K562 (cell line): ENCODE measurements at regions not wholly inside any gene's neighbourhood (a gene's known extent, or its start where the extent isn't known, plus 50 kb on each side); places are given as distances from the start of the nearest gene placed in this dataset.

Experiments used
- ATAC-seq: fragments of 200-7000 bp; cut with Tn5 transposase; 3 replicates; pipeline ENCODE4 v1.9.1; 2020; ENCODE audit warnings: moderate library complexity
- BruUV-seq: library from RNA; stranded (reverse); fragments of 400-500 nt; replicated peaks from 2 replicates; lab custom pipeline; 2021; lab: Mats Ljungman, UMichigan
- CTCF ChIA-PET: fragments of 300-600 bp; formaldehyde crosslinking; extraction: SDS; loops from one replicate; lab custom pipeline; 2021; ENCODE audit warnings: low intra/inter-chr PET ratio; lab: Yijun Ruan, JAX
- POLR2A ChIA-PET: fragments of 300-600, 350-650 bp; sonication (Branson Sonifier 250); formaldehyde crosslinking; extraction: SDS; loops from one replicate; lab custom pipeline; 2021; ENCODE audit warnings: antibody characterized with exemption, inconsistent platforms; lab: Yijun Ruan, JAX
- DNase-seq, 4 experiments: peaks; one replicate each; pipeline versions ENCODE4 v3.0.0 to v3.0.0-alpha.2; 2011 to 2018; ENCODE audit warnings: low spot score in 3 of 4, mixed read lengths in 3 of 4; ENCODE audit errors: extremely low read depth in 1 of 4
- FAIRE-seq: peaks from 2 replicates; lab custom pipeline; 2011; peaks lifted over from hg19 to GRCh38; lab: Jason Lieb, UNC
- H2AFZ ChIP-seq: 2 replicates; pipeline ENCODE4 v1.6.0; 2011; ENCODE audit warnings: low read depth, low read length, control low read depth, inconsistent platforms
- H3K27ac ChIP-seq: fragments of 200-600 bp; 3 replicates; pipeline ENCODE4 v1.8.0; 2011; ENCODE audit warnings: low read depth, mild to moderate bottlenecking, control low read depth, inconsistent platforms, low read length, moderate library complexity, mixed read lengths; ENCODE audit errors: extremely low read depth
- H3K27me3 ChIP-seq, 2 experiments: fragments of 300-600 bp in 1 of 2; 2 replicates in 1 of 2; 3 replicates in 1 of 2; pipeline versions ENCODE4 v1.6.0 to v1.8.0; 2011; ENCODE audit warnings: inconsistent platforms in 2 of 2, low read length in 2 of 2, mild to moderate bottlenecking in 1 of 2, mixed read lengths in 1 of 2, moderate library complexity in 1 of 2; ENCODE audit not compliant: control insufficient read depth in 2 of 2, insufficient read depth in 2 of 2
- H3K36me3 ChIP-seq: fragments of 300-600 bp; 3 replicates; pipeline ENCODE4 v1.8.0; 2011; ENCODE audit warnings: mild to moderate bottlenecking, low read length, inconsistent platforms; ENCODE audit not compliant: control insufficient read depth, insufficient read depth
- H3K4me1 ChIP-seq, 2 experiments: fragments of 200-600 bp in 1 of 2; replicated peaks in 1 of 2; 2 replicates in 1 of 2; 3 replicates in 1 of 2; pipeline versions ENCODE4 v1.5.1 to v1.8.0; 2011; ENCODE audit warnings: inconsistent platforms in 2 of 2, low read length in 2 of 2, mild to moderate bottlenecking in 1 of 2, mixed read lengths in 1 of 2, moderate library complexity in 1 of 2; ENCODE audit not compliant: control insufficient read depth in 2 of 2, insufficient read depth in 2 of 2
- H3K4me2 ChIP-seq: 2 replicates; pipeline ENCODE4 v1.6.1; 2011; ENCODE audit warnings: low read length, control low read depth, inconsistent platforms, mixed read lengths; ENCODE audit not compliant: insufficient read depth
- H3K4me3 ChIP-seq: fragments of 200-600 bp; sonication (generic), shearing (Covaris generic); 2 replicates; pipeline ENCODE4 v1.5.1; 2016; ENCODE audit warnings: control low read depth, inconsistent platforms
- H3K79me2 ChIP-seq: fragments of 200-600 bp; 3 replicates; pipeline ENCODE4 v1.8.0; 2011; ENCODE audit warnings: low read length, inconsistent platforms; ENCODE audit not compliant: control insufficient read depth, insufficient read depth
- H3K9ac ChIP-seq, 2 experiments: 2 replicates each; pipeline versions ENCODE4 v1.6.0 to v1.6.1; 2011; ENCODE audit warnings: low read depth in 2 of 2, low read length in 2 of 2, control low read depth in 1 of 2, inconsistent platforms in 1 of 2, mild to moderate bottlenecking in 1 of 2, mixed read lengths in 1 of 2; ENCODE audit not compliant: insufficient read depth in 1 of 2
- H3K9me1 ChIP-seq: one replicate; pipeline ENCODE4 v1.6.0; 2011; ENCODE audit warnings: inconsistent platforms, mild to moderate bottlenecking, low read length, moderate library complexity; ENCODE audit not compliant: control insufficient read depth, insufficient read depth
- H3K9me3 ChIP-seq: replicated peaks from 2 replicates; pipeline ENCODE4 v1.5.1; 2011; ENCODE audit warnings: low read depth, low read length, inconsistent platforms; ENCODE audit not compliant: control insufficient read depth, insufficient read depth
- H4K20me1 ChIP-seq: replicated peaks from 2 replicates; pipeline ENCODE4 v1.6.1; 2011; ENCODE audit warnings: low read length, inconsistent platforms, mixed read lengths; ENCODE audit not compliant: control insufficient read depth, insufficient read depth
- BRCA1 ChIP-seq, 2 experiments: fragments of 450-650 bp in 1 of 2; sonication (generic) in 1 of 2; formaldehyde crosslinking in 1 of 2; IDR thresholded peaks; 2 replicates each; pipeline versions ENCODE4 v1.5.0 to v1.6.1; 2017 to 2020; ENCODE audit warnings: mild to moderate bottlenecking in 1 of 2, missing genetic modification reagents in 1 of 2
- CCNT2 ChIP-seq: IDR thresholded peaks from 2 replicates; pipeline ENCODE4 v1.6.1; 2011; ENCODE audit warnings: borderline replicate concordance, low read depth, mild to moderate bottlenecking, moderate library complexity, mixed read lengths, low read length; ENCODE audit not compliant: insufficient read length; ENCODE audit errors: extremely low read depth
- CHD2 ChIP-seq: IDR thresholded peaks from 2 replicates; pipeline ENCODE4 v1.6.1; 2011; ENCODE audit warnings: low read depth, low read length
- EP300 ChIP-seq: IDR thresholded peaks from 2 replicates; pipeline ENCODE4 v1.6.1; 2012; ENCODE audit warnings: low read length, improper control_type of control experiment
- ETV6 ChIP-seq, 3 experiments: fragments of 150-350 bp in 1 of 3; sonication (generic) in 1 of 3; formaldehyde crosslinking in 1 of 3; IDR thresholded peaks; 2 replicates each; pipeline versions ENCODE4 v1.6.1 to v1.8.0; 2014 to 2022; ENCODE audit warnings: borderline replicate concordance in 2 of 3, low read depth in 2 of 3, antibody characterized with exemption in 1 of 3, low read length in 1 of 3, mild to moderate bottlenecking in 1 of 3, missing genetic modification reagents in 1 of 3
- HMGN3 ChIP-seq: IDR thresholded peaks from 2 replicates; pipeline ENCODE4 v1.6.1; 2011; ENCODE audit warnings: borderline replicate concordance, low read depth, mild to moderate bottlenecking, mixed read lengths, low read length; ENCODE audit not compliant: insufficient read length; ENCODE audit errors: extremely low read depth
- MBD2 ChIP-seq: sonication (generic); IDR thresholded peaks from 2 replicates; pipeline ENCODE4 v1.6.1; 2016; ENCODE audit warnings: low read depth, borderline replicate concordance
- PPARD ChIP-seq: fragments of 250-450 bp; sonication (Bioruptor Pico); IDR thresholded peaks from 2 replicates; pipeline ENCODE4 v1.8.0; 2022; ENCODE audit warnings: inconsistent platforms, mild to moderate bottlenecking, moderate library complexity
- RUNX1 ChIP-seq: sonication (generic); IDR thresholded peaks from 2 replicates; pipeline ENCODE4 v1.6.1; 2016; ENCODE audit warnings: antibody characterized with exemption, low read depth
- SRSF7 ChIP-seq: fragments of 200-400 bp; formaldehyde crosslinking; optimal IDR thresholded peaks from 2 replicates; pipeline ENCODE3; 2017; ENCODE audit warnings: mild to moderate bottlenecking, low read depth, low read length
- TAF9B ChIP-seq: fragments of 450-650 bp; IDR thresholded peaks from 2 replicates; pipeline ENCODE4 v1.6.1; 2018; ENCODE audit warnings: mild to moderate bottlenecking; ENCODE audit not compliant: partially characterized antibody
- TCF7 ChIP-seq: sonication (generic); IDR thresholded peaks from 2 replicates; pipeline ENCODE4 v1.6.1; 2016; ENCODE audit warnings: antibody characterized with exemption, borderline replicate concordance
- XRCC4 ChIP-seq: IDR thresholded peaks from one replicate; pipeline ENCODE4 v1.6.1; 2011; ENCODE audit not compliant: insufficient read depth, insufficient read length; ENCODE audit errors: extremely low read depth
- ZNF41 ChIP-seq: fragments of 250-450 bp; sonication (Bioruptor Pico); conservative IDR thresholded peaks from 2 replicates; pipeline ENCODE4 v1.4.0; 2020; ENCODE audit warnings: mild to moderate bottlenecking
- WGBS: fragments of 100-300 bp; shearing (Covaris generic); methylation state at CpG from one replicate; pipeline ENCODE4 v1.1.6; 2016; ENCODE audit warnings: low coverage, mixed read lengths; ENCODE audit not compliant: insufficient coverage; ENCODE audit errors: missing lambda C conversion rate; 5-methylcytosine and 5-hydroxymethylcytosine counted together
- in situ Hi-C: fragments of 300-500 bp; cut with MboI; formaldehyde crosslinking; loops from 4 replicates; pipeline ENCODE4 v1.15.0; 2018; ENCODE audit warnings: inconsistent platforms, mixed read lengths
- intact Hi-C: fragments of 100-400 bp; cut with micrococcal nuclease; formaldehyde crosslinking; loops from 2 replicates; pipeline ENCODE4 v1.14.2; 2022
- TF ChIP-seq, protein P1 (sequence below): fragments of 450-650 bp; IDR thresholded peaks from 2 replicates; pipeline ENCODE4 v1.7.1; 2018; ENCODE audit warnings: mild to moderate bottlenecking, low read depth; ENCODE audit not compliant: partially characterized antibody
- TF ChIP-seq, protein P2 (sequence below): fragments of 450-650 bp; formaldehyde crosslinking; IDR thresholded peaks from 2 replicates; pipeline ENCODE4 v1.4.0; 2020; ENCODE audit warnings: mild to moderate bottlenecking, moderate library complexity
- TF ChIP-seq, protein P3 (sequence below): IDR thresholded peaks from 2 replicates; pipeline ENCODE4 v1.6.1; 2016; ENCODE audit warnings: missing genetic modification characterization, missing compliant biosample characterization

DNA sequence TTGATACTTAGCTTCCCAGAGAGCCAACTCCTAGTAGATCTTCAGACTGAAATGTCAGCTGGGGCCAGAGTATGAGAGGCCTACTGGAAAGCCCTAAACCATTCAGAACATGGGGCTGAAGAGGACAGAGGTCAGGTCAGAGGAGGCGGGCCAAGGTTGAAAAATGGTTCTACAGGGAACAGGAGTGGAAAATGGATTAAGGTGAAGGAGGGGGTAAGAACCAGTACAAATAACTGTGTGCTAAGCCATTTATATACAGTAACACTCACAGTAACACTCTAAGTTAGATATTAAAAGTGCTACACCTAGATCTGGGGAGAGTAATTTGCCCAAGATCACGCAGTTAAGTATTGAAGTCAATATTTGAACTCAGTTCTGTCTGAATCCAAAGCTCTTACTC, 313.2 kb upstream of the MAP3K7 start (continued):
- TF ChIP-seq, protein P1, sequence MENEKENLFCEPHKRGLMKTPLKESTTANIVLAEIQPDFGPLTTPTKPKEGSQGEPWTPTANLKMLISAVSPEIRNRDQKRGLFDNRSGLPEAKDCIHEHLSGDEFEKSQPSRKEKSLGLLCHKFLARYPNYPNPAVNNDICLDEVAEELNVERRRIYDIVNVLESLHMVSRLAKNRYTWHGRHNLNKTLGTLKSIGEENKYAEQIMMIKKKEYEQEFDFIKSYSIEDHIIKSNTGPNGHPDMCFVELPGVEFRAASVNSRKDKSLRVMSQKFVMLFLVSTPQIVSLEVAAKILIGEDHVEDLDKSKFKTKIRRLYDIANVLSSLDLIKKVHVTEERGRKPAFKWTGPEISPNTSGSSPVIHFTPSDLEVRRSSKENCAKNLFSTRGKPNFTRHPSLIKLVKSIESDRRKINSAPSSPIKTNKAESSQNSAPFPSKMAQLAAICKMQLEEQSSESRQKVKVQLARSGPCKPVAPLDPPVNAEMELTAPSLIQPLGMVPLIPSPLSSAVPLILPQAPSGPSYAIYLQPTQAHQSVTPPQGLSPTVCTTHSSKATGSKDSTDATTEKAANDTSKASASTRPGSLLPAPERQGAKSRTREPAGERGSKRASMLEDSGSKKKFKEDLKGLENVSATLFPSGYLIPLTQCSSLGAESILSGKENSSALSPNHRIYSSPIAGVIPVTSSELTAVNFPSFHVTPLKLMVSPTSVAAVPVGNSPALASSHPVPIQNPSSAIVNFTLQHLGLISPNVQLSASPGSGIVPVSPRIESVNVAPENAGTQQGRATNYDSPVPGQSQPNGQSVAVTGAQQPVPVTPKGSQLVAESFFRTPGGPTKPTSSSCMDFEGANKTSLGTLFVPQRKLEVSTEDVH = no peak
- TF ChIP-seq PPARD (CRISPR knock-in tag) (no peak), TAF9B (no peak), XRCC4 (no peak), RUNX1 (no peak), ETV6 (IDR thresholded peaks at IDR 0.05; ENCODE audit: borderline replicate concordance in 1 of 2, low read depth in 2 of 2, low read length in 1 of 2) (no peak), ETV6 (CRISPR knock-in tag; IDR thresholded peaks at IDR 0.05; ENCODE audit: borderline replicate concordance) (no peak), ZNF41 (no peak), EP300 (no peak), CCNT2 (no peak)

DNA sequence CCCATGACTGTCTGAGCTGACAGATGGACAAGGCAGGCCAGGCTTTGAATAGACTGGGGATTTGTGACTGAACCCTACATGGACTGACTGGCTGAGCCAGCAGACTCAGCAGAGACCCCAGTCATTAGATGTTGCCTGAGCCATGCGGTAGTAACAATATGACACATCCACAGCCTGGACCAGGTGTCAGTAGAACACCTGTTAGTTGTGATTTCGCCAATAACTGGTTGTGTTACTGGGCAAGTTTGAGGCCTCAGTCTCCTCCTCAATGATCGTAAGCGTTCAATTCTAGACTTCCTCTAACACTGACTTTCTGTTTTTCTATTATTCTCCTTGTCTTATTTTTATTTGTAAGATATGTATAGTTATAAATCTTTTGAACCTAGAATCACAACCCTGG, 311.9 kb upstream of the MAP3K7 start:
- no peaks in the 10 kb centered on the region for H3K27me3 ChIP-seq
- H2AFZ ChIP-seq = no peak overlapping the region
- DNase-seq (no peak), FAIRE-seq (no peak), ATAC-seq (no peak)
- POLR2A ChIA-PET = no interaction called here
- no peak overlapping the region for H3K4me2 ChIP-seq
- no peak overlapping the region for H3K4me3 ChIP-seq
- H3K27ac ChIP-seq = no peak overlapping the region
- H3K9me1 ChIP-seq = no peaks in the 10 kb centered on the region
- no peaks in the 10 kb centered on the region for H3K36me3 ChIP-seq
- intact Hi-C loops = no loop called here
- no peaks in the 10 kb centered on the region for H4K20me1 ChIP-seq
- H3K4me1 ChIP-seq = no peaks in the 10 kb centered on the region
- CTCF ChIA-PET = interaction anchor here (0.7 kb wide), 1 partner anchor 814 kb away, joined by 3 read pairs; no protein-coding TSS in a partner anchor
- no peaks in the 10 kb centered on the region for H3K9me3 ChIP-seq
- H3K9ac ChIP-seq = no peak overlapping the region
- no TSS peak for BruUV-seq
- in situ Hi-C loops = no loop called here
- WGBS = 2% methylated on average over 4 of the region's 4 CpGs
- no peaks in the 10 kb centered on the region for H3K79me2 ChIP-seq
- TF ChIP-seq BRCA1 (IDR thresholded peaks at IDR 0.05) (no peak), BRCA1 (CRISPR knock-in tag; IDR thresholded peaks at IDR 0.05) (no peak), SRSF7 (no peak), MBD2 (no peak), HMGN3 (no peak), CHD2 (no peak), TCF7 (no peak)
- TF ChIP-seq, protein P2, sequence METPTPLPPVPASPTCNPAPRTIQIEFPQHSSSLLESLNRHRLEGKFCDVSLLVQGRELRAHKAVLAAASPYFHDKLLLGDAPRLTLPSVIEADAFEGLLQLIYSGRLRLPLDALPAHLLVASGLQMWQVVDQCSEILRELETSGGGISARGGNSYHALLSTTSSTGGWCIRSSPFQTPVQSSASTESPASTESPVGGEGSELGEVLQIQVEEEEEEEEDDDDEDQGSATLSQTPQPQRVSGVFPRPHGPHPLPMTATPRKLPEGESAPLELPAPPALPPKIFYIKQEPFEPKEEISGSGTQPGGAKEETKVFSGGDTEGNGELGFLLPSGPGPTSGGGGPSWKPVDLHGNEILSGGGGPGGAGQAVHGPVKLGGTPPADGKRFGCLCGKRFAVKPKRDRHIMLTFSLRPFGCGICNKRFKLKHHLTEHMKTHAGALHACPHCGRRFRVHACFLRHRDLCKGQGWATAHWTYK (CRISPR knock-in tag) = no peak
- TF ChIP-seq, protein P3, sequence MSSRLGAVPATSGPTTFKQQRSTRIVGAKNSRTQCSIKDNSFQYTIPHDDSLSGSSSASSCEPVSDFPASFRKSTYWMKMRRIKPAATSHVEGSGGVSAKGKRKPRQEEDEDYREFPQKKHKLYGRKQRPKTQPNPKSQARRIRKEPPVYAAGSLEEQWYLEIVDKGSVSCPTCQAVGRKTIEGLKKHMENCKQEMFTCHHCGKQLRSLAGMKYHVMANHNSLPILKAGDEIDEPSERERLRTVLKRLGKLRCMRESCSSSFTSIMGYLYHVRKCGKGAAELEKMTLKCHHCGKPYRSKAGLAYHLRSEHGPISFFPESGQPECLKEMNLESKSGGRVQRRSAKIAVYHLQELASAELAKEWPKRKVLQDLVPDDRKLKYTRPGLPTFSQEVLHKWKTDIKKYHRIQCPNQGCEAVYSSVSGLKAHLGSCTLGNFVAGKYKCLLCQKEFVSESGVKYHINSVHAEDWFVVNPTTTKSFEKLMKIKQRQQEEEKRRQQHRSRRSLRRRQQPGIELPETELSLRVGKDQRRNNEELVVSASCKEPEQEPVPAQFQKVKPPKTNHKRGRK = no peak
